ENCODE measurements at regions not wholly inside any gene's neighbourhood (a gene's known extent, or its start where the extent isn't known, plus 50 kb on each side); places are given as distances from the start of the nearest gene placed in this dataset.

GRCh38 chr15:95850837-95851236 is 479.7 kb upstream of the NR2F2 start:
- no peaks in the 10 kb centered on the region for H3K36me3 ChIP-seq (ENCODE audit: insufficient read depth, low read length)
- H3K9ac ChIP-seq (ENCODE audit: low read depth, low read length, poor library complexity, severe bottlenecking), result no peak overlapping the region
- no peaks in the 10 kb centered on the region for H3K9me3 ChIP-seq (ENCODE audit: insufficient read depth, low read depth, low read length)
- H3F3A ChIP-seq (ENCODE audit: low read depth), result no peaks in the 10 kb centered on the region
- no peak overlapping the region for H3K4me2 ChIP-seq (ENCODE audit: low read depth, low read length, poor library complexity, severe bottlenecking)
- no peak overlapping the region for H3K4me3 ChIP-seq (ENCODE audit: low read length, poor library complexity, severe bottlenecking)
- no peaks in the 10 kb centered on the region for H3K9me2 ChIP-seq (replicated peaks; ENCODE audit: low read depth, low read length)
- no peaks in the 10 kb centered on the region for H4K20me1 ChIP-seq (ENCODE audit: insufficient read depth, low read length, poor library complexity, severe bottlenecking)
- H3K79me2 ChIP-seq (ENCODE audit: insufficient read depth, low read length), result no peaks in the 10 kb centered on the region
- H3K27me3 ChIP-seq (ENCODE audit: insufficient read depth, low read length, poor library complexity, severe bottlenecking), result no peaks in the 10 kb centered on the region
- H2AFZ ChIP-seq (ENCODE audit: low read length), result no peak overlapping the region
- TF ChIP-seq EZH2phosphoT487 (IDR thresholded peaks at IDR 0.05; ENCODE audit: borderline replicate concordance), result no peak
- peak; percentile 21; the same call in 1 of the 2 replicates for TF ChIP-seq CTCF (conservative IDR thresholded peaks at IDR 0.05; ENCODE audit: low read length)
- H3K4me1 ChIP-seq (ENCODE audit: insufficient read depth, low read length, poor library complexity, severe bottlenecking), result peaks cover 5% of the 10 kb centered on the region

DNA sequence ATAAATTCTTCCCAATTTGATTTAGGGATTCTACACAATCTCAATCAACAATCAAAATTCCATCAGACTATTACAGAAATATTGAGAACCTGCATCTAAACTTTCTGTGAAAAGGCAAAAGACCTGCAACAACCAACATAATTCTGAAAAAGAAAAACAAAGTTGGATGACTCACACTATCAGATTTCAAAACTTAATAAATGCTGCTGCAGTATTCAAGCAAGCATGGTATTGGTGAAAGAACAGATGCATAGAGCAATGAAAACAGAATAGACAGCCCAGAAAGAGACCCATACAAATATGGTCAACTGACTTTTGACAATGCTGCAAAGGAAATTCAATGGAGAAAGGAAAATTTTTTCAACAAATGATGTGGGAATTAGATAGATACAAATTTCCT is 477.1 kb upstream of the NR2F2 start:
- no peaks in the 10 kb centered on the region for H3F3A ChIP-seq (ENCODE audit: low read depth)
- no peak overlapping the region for H3K4me3 ChIP-seq (ENCODE audit: low read length, poor library complexity, severe bottlenecking)
- no peak for TF ChIP-seq CTCF (conservative IDR thresholded peaks at IDR 0.05; ENCODE audit: low read length)
- TF ChIP-seq EZH2phosphoT487 (IDR thresholded peaks at IDR 0.05; ENCODE audit: borderline replicate concordance), result no peak
- H3K27me3 ChIP-seq (ENCODE audit: insufficient read depth, low read length, poor library complexity, severe bottlenecking), result no peaks in the 10 kb centered on the region
- no peak overlapping the region for H3K4me2 ChIP-seq (ENCODE audit: low read depth, low read length, poor library complexity, severe bottlenecking)
- no peaks in the 10 kb centered on the region for H4K20me1 ChIP-seq (ENCODE audit: insufficient read depth, low read length, poor library complexity, severe bottlenecking)
- peaks cover 11% of the 10 kb centered on the region for H3K4me1 ChIP-seq (ENCODE audit: insufficient read depth, low read length, poor library complexity, severe bottlenecking)
- H3K36me3 ChIP-seq (ENCODE audit: insufficient read depth, low read length), result no peaks in the 10 kb centered on the region
- no peak overlapping the region for H3K9ac ChIP-seq (ENCODE audit: low read depth, low read length, poor library complexity, severe bottlenecking)
- H3K9me2 ChIP-seq (replicated peaks; ENCODE audit: low read depth, low read length), result no peaks in the 10 kb centered on the region
- H3K79me2 ChIP-seq (ENCODE audit: insufficient read depth, low read length), result no peaks in the 10 kb centered on the region
- H2AFZ ChIP-seq (ENCODE audit: low read length), result no peak overlapping the region
- no peaks in the 10 kb centered on the region for H3K9me3 ChIP-seq (ENCODE audit: insufficient read depth, low read depth, low read length)

DNA sequence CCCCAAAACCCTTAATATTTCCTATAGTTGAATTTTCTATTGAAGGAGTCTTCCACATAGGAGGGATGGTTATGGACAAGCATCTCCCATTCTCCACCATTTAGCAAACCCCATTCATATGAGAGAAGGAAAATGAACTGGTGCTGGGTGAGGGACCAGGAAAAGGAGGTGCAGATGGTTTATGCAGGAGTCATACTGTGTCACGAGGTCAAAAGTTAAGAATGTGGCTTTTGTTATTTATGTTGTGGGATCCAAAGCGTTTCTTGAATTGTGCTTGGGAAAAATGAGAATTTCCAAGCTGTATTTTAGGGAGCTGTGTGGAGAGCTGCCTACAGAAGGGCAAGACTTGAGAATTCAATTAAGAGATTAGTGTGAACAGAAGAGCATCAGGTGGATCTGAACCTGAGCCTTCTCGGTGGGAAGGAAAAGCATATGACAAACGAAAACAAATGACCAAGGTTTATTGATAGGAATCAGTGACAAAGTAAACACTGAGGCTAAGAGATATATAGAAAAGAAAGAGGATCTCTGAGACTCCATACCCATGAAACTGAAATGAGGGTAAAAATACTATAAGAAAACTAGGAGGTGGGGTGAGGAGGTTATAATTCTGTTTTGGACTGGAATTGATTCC is 473.3 kb upstream of the NR2F2 start:
- H3K36me3 ChIP-seq (ENCODE audit: insufficient read depth, low read length), result no peaks in the 10 kb centered on the region
- H3K9ac ChIP-seq (ENCODE audit: low read depth, low read length, poor library complexity, severe bottlenecking), result no peak overlapping the region
- H4K20me1 ChIP-seq (ENCODE audit: insufficient read depth, low read length, poor library complexity, severe bottlenecking), result no peaks in the 10 kb centered on the region
- H3K9me2 ChIP-seq (replicated peaks; ENCODE audit: low read depth, low read length), result no peaks in the 10 kb centered on the region
- H2AFZ ChIP-seq (ENCODE audit: low read length), result no peak overlapping the region
- no peaks in the 10 kb centered on the region for H3K9me3 ChIP-seq (ENCODE audit: insufficient read depth, low read depth, low read length)
- no peaks in the 10 kb centered on the region for H3F3A ChIP-seq (ENCODE audit: low read depth)
- no peak for TF ChIP-seq CTCF (conservative IDR thresholded peaks at IDR 0.05; ENCODE audit: low read length)
- no peak for TF ChIP-seq EZH2phosphoT487 (IDR thresholded peaks at IDR 0.05; ENCODE audit: borderline replicate concordance)
- no peak overlapping the region for H3K4me2 ChIP-seq (ENCODE audit: low read depth, low read length, poor library complexity, severe bottlenecking)
- no peaks in the 10 kb centered on the region for H3K79me2 ChIP-seq (ENCODE audit: insufficient read depth, low read length)
- H3K27me3 ChIP-seq (ENCODE audit: insufficient read depth, low read length, poor library complexity, severe bottlenecking), result no peaks in the 10 kb centered on the region
- no peak overlapping the region for H3K4me3 ChIP-seq (ENCODE audit: low read length, poor library complexity, severe bottlenecking)
- H3K4me1 ChIP-seq (ENCODE audit: insufficient read depth, low read length, poor library complexity, severe bottlenecking), result peaks cover 11% of the 10 kb centered on the region
